GM19035 (cell line): ENCODE measurements at regions not wholly inside any gene's neighbourhood (a gene's known extent, or its start where the extent isn't known, plus 50 kb on each side); places are given as distances from the start of the nearest gene placed in this dataset.
"Not testable (repeated sequence)": the region's sequence is repeated elsewhere in the genome, so short reads cannot be mapped to it uniquely, and the experiment has no call there.

Source experiments
- ATAC-seq: cut with Tn5 transposase; IDR thresholded peaks from one replicate; pipeline ENCODE4 v1.9.1; 2021; ENCODE audit not compliant: unreplicated experiment

GRCh38 chr16:86948046-86948445, 369.1 kb downstream of the C16orf95 start:
- ATAC-seq: no peak

- ATAC-seq: no peak
Measured at GRCh38 chr16:86949116-86949515, 368.1 kb downstream of the C16orf95 start.

- ATAC-seq: no peak
Measured at GRCh38 chr16:86949630-86950029, 367.6 kb downstream of the C16orf95 start.

GRCh38 chr16:86951041-86951822, 366.0 kb downstream of the C16orf95 start:
- no peak for ATAC-seq

DNA sequence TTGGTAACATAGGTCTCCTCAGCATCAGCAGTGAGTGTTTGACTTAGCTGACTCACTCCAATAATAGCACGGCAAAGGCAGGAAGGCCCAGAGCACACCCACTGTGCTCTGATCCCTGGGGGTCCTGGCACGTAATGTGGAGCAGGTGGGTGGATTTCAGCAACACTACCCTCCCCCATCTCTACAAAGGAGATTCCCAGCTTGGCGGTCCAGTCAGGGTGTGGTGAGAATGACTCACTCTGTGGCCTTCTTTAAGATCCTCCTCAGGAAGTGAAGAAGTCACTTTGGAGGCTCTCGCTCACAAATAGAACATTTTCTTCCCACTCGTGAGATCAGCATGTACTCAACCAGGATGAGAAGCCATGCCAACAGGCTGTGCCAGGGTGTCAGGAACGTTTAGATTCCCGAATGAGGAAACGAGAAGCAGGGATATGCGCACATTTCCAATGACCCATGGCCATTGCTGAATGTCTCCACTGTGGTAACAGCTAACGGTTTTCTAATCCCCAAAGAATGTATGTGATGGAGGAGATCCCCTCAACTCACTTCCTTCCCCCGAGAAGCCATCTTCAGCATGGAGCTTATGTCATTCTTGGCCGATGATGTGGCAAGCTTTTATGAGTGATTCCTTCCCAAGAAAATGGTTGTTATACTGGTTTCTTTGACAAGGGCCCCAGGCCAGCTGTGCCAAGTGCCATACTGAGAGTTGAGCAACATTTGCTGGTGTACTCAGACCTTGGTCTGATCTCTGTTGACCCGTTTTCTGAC, 365.2 kb downstream of the C16orf95 start:
- no peak for ATAC-seq

- no peak for ATAC-seq
Measured at GRCh38 chr16:86952769-86953168, 364.4 kb downstream of the C16orf95 start.

GRCh38 chr16:86953631-86954391, 363.4 kb downstream of the C16orf95 start:
- ATAC-seq: no peak

DNA sequence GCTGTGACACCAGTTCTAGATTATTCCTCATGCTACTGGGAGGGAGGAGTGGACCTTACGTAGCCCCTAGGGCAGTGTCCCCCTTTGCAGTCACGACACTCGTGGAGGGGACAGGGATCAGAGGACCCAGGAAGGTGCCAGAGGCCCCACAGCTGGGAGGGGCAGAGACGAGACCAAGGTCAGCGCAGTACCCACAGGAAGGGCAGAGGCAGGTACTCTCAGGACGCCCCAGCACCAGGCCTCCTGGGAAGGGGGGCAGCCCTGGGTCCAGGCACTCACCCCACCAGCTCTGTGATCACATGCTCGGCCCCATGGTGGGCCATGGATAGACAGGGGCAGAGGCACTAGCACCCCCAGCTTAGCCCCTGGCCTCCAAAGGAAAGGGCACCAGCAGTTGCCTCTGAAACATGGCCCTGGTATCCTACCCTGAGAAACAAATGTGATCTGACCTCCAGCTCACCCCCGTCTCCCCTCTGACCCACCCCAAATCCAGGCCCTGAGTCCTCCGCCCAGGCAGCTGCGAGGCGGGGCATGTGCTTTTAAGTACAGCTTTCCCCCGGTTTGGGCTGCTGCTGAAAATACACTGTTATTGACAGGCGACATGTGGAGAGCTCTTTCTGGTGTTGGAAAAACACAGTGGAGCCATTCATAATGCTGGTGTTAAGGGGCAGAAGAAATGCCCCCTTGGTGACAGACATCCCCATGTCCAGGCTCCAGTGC, 361.9 kb downstream of the C16orf95 start:
- ATAC-seq: no peak

DNA sequence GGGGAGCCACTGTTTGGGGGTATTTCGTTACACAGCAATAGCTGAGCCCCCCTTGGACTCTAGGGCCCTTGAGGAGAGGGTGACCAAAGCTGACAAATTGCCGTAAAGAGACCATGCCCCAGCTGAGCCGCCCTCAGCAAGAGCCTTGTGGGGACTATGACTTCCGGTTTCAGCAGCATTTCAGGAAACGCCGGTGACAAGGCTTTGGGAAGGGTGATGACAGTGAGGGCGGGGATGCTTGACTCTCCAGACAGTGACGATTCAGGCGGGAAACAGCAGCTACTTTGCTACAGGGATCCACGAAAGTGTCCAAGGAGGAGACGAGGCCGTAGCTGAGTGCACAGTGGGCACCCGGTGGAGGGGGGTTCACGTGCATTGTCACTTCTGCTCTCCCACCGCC, 360.8 kb downstream of the C16orf95 start:
- no peak for ATAC-seq

DNA sequence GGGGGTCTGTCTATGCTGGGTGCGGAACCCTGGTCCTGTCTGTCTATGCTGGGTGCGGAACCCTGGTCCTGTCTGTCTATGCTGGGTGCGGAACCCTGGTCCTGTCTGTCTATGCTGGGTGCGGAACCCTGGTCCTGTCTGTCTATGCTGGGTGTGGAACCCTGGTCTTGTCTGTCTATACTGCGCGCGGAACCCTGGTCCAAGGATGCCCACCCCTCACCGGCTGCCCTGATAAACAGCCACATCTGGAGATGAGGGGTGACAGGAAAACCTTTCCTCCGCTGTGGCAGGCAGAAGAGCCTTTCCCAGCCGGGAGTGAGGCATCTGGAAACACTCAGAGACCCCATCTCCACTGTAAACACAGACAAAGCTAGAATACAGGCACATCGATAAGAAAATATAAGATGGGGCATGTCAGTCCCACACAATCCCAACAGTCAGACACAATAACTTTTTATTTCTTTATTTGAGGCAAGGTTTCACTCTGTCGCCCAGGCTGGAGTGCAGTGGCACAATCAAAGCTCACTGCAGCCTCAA, 359.5 kb downstream of the C16orf95 start:
- not testable (repeated sequence) for ATAC-seq

- no peak for ATAC-seq
Measured at GRCh38 chr16:86958423-86958822, 358.8 kb downstream of the C16orf95 start.

- no peak for ATAC-seq
Measured at GRCh38 chr16:86959091-86959651, 358.0 kb downstream of the C16orf95 start.

- ATAC-seq: no peak
Measured at GRCh38 chr16:86959729-86960128, 357.5 kb downstream of the C16orf95 start.

DNA sequence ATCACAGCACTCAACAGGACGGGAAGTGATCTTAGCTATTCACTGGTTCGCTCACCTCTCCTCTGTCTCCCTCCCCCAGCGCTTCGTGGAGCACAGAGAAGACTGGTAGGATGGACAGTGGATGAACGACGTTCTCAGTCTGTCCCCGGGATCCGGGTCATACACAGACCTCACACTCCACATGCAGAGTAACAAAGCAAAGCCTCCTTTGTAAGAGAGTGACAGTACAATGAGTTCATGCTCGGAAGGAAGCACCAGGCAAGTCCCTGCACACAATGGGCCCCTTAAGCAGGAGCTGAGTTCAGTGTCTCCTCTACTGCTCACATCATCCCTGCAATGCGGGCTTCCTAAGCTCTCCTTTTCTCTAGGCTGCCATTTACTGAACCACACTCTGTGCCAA, 356.9 kb downstream of the C16orf95 start:
- ATAC-seq: no peak

- ATAC-seq: no peak
Measured at GRCh38 chr16:86961171-86961601, 356.0 kb downstream of the C16orf95 start.

- no peak for ATAC-seq
Measured at GRCh38 chr16:86962259-86962658, 354.9 kb downstream of the C16orf95 start.

DNA sequence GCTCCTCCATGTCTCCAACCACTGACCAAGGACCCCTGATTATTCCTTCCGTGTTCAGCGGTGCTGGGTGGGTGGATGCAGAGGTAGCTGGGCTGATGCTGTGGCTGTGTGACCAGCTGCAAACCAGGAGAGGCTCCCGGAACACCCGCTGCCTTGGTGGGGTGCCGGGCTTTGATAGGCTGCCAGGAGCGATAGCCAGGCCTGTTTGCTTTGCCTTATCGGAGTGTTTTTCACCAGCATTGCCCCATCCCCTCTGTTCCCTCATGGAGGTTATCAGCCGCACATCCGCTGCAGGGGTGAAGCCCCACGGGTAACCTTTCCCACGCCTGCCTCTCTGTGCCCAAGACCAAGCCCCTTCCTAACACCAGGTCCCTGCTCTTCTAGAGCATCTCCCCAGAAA, 354.3 kb downstream of the C16orf95 start:
- ATAC-seq: no peak

DNA sequence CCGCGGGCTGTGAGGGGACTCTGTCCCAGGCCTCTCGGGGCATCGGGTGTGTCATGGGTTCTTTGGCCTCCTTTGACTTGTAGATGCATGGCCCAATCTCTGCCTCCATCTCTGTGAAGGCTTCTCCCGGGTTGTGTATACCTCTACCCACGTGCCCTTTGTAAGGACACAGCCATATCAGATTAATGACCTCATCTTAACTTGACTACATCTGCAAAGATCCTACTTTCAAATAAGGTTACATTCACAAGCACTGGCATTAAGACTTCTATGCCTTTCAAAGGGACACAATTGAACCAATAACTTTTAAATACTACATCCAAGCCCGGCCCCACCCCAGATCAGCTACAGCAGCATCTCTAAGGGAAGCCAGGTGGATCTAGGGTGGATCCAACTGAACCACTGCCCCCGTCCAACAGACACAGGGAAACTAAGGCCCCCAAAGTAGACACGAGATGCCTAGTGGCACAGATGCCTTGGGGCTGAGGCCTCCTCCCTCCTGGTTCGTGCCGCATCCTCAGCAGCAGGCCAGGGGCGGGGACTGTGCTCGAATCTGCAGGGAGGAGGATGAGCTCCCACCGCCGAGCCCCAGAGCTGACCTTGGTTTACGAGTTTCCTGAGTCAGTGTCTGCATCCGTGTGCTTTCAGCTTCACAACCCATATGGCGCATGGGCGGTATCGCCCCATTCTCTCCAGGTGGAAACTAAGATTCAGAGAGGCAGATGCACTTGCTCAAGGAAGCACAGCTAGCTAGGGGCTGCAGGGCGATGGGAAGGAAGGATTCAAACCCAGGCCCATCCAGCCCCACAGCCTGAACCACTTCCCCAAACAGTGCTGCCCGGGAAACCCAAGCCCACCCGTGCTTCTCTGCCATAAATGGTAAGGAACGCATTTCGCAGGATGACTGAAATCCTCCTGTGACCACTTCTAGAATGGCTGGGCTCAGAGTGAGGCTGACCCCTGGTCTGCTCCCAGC, 353.3 kb downstream of the C16orf95 start:
- no peak for ATAC-seq

DNA sequence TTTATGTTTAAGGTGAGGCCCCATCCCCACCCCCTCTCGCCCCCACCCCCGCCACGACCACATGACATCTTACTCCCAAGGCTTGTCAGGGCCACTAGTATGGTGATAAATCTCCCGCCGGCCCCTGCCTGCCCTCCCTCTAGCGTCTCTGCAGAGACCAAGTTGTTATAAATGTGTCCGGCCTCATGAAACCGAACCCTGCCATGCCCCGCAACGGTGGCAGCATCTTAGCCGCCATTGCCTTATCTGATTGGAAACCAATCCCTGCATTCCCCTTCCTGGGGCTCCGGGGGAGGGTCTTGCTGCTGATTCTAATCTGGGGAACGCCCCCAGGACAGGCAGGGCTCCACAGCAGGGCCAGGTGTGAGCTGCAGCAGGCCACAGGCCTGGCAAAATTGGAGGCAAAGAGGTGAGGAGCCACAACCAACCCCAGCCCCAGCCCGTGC, 352.4 kb downstream of the C16orf95 start:
- ATAC-seq: no peak
